Stomach (tissue), 4 donors: ENCODE measurements at regions not wholly inside any gene's neighbourhood (a gene's known extent, or its start where the extent isn't known, plus 50 kb on each side); places are given as distances from the start of the nearest gene placed in this dataset.

Source experiments
- CTCF ChIP-seq, 7 experiments: fragments of 450-650 bp in 4 of 7; fragments of 200-600 bp in 3 of 7; sonication (generic) in 3 of 7; IDR thresholded peaks; one replicate each; pipeline ENCODE4 v1.5.1; 2016 to 2019; ENCODE audit warnings: antibody characterized with exemption in 7 of 7, control low read depth in 2 of 7, mild to moderate bottlenecking in 1 of 7
- POLR2A ChIP-seq, 4 donors: fragments of 450-650 bp; IDR thresholded peaks; one replicate each; pipeline ENCODE4 v1.6.1; 2016; ENCODE audit warnings: antibody characterized with exemption in 4 of 4, control low read depth in 2 of 4, mild to moderate bottlenecking in 1 of 4, moderate library complexity in 1 of 4
- POLR2AphosphoS5 ChIP-seq, 3 donors: sonication (generic); formaldehyde crosslinking; IDR thresholded peaks; one replicate each; pipeline ENCODE4 v1.6.1; 2016; ENCODE audit warnings: antibody characterized with exemption in 3 of 3

- TF ChIP-seq POLR2AphosphoS5 (IDR thresholded peaks at IDR 0.05) (no peak), POLR2A (IDR thresholded peaks at IDR 0.05) (no peak), CTCF (IDR thresholded peaks at IDR 0.05) (no peak)
These were observed 89.0 kb upstream of the GK2 start for GRCh38 chr4:79497001-79497400.
